GM23338 (cell line): ENCODE measurements at regions not wholly inside any gene's neighbourhood (a gene's known extent, or its start where the extent isn't known, plus 50 kb on each side); places are given as distances from the start of the nearest gene placed in this dataset.
A peak's percentile ranks its signal among the peaks of the same experiment; 100 is the strongest.

Experiments
- ATAC-seq: fragments of 200-7000 bp; cut with Tn5 transposase; 3 replicates; pipeline ENCODE4 v1.9.1; 2020
- DNase-seq: peaks from one replicate; pipeline ENCODE4 v3.0.0-alpha.2; 2015; ENCODE audit warnings: low spot score
- H2AFZ ChIP-seq: fragments of 200-600 bp; sonication (generic); 2 replicates; pipeline ENCODE4 v1.8.0; 2016; ENCODE audit warnings: antibody characterized with exemption, mild to moderate bottlenecking, moderate library complexity
- H3F3A ChIP-seq: fragments of 200-600 bp; sonication (generic); replicated peaks from 2 replicates; pipeline ENCODE4 v1.8.0; 2017; ENCODE audit warnings: antibody characterized with exemption, mixed run types, low read depth
- H3K27ac ChIP-seq: fragments of 200-600 bp; sonication (generic); 2 replicates; pipeline ENCODE4 v1.6.1; 2016; ENCODE audit warnings: low read depth
- H3K27me3 ChIP-seq: fragments of 200-600 bp; sonication (generic); 2 replicates; pipeline ENCODE4 v1.8.0; 2016; ENCODE audit warnings: mild to moderate bottlenecking, mixed run types, moderate library complexity; ENCODE audit not compliant: insufficient read depth
- H3K36me3 ChIP-seq: fragments of 200-600 bp; sonication (generic); 2 replicates; pipeline ENCODE4 v1.8.0; 2016; ENCODE audit warnings: mild to moderate bottlenecking; ENCODE audit not compliant: insufficient read depth
- H3K4me1 ChIP-seq: fragments of 200-600 bp; sonication (generic); 2 replicates; pipeline ENCODE4 v1.8.0; 2016; ENCODE audit warnings: mild to moderate bottlenecking, moderate library complexity; ENCODE audit not compliant: insufficient read depth
- H3K4me2 ChIP-seq: fragments of 200-600 bp; sonication (generic); 2 replicates; pipeline ENCODE4 v1.7.1; 2017; ENCODE audit warnings: mixed run types
- H3K4me3 ChIP-seq: fragments of 200-600 bp; sonication (generic); 2 replicates; pipeline ENCODE4 v1.6.1; 2016; ENCODE audit warnings: mixed run types
- H3K79me2 ChIP-seq: fragments of 200-600 bp; sonication (generic); replicated peaks from 2 replicates; pipeline ENCODE4 v1.8.0; 2017; ENCODE audit warnings: mild to moderate bottlenecking; ENCODE audit not compliant: insufficient read depth
- H3K9me2 ChIP-seq: fragments of 200-600 bp; sonication (generic); 2 replicates; pipeline ENCODE4 v1.8.0; 2017; ENCODE audit not compliant: insufficient read depth
- H4K20me1 ChIP-seq: fragments of 200-600 bp; sonication (generic); replicated peaks from 2 replicates; pipeline ENCODE4 v1.8.0; 2017; ENCODE audit warnings: mild to moderate bottlenecking; ENCODE audit not compliant: insufficient read depth
- H3K27ac Mint-ChIP-seq: 2 replicates; pipeline ENCODE4 v1.8.0; 2020; ENCODE audit warnings: inconsistent platforms, mild to moderate bottlenecking, moderate library complexity, mixed read lengths
- H3K27me3 Mint-ChIP-seq: 3 replicates; pipeline ENCODE4 v1.8.0; 2022; ENCODE audit warnings: low read depth, mild to moderate bottlenecking, moderate library complexity, mixed read lengths, inconsistent platforms; ENCODE audit not compliant: insufficient read depth, poor library complexity
- H3K36me3 Mint-ChIP-seq: 3 replicates; pipeline ENCODE4 v1.8.0; 2021; ENCODE audit warnings: low read depth, mild to moderate bottlenecking, inconsistent platforms, moderate library complexity, mixed read lengths
- H3K4me1 Mint-ChIP-seq: 3 replicates; pipeline ENCODE4 v1.8.0; 2020; ENCODE audit warnings: mild to moderate bottlenecking, inconsistent platforms, mixed read lengths
- H3K4me3 Mint-ChIP-seq: 3 replicates; pipeline ENCODE4 v1.8.0; 2021; ENCODE audit warnings: moderate library complexity, mild to moderate bottlenecking, inconsistent platforms, mixed read lengths
- H3K9me3 Mint-ChIP-seq: 3 replicates; pipeline ENCODE4 v1.8.0; 2020; ENCODE audit warnings: moderate library complexity, mild to moderate bottlenecking, inconsistent platforms, mixed read lengths
- EZH2 ChIP-seq: fragments of 200-600 bp; sonication (generic); IDR thresholded peaks from one replicate; pipeline ENCODE4 v1.8.0; 2017; ENCODE audit warnings: antibody characterized with exemption, mild to moderate bottlenecking, low read depth; ENCODE audit not compliant: unreplicated experiment
- EZH2phosphoT487 ChIP-seq: fragments of 200-600 bp; sonication (generic); IDR thresholded peaks from one replicate; pipeline ENCODE4 v1.8.1; 2018; ENCODE audit warnings: antibody characterized with exemption; ENCODE audit not compliant: unreplicated experiment
- REST ChIP-seq: IDR thresholded peaks from one replicate; pipeline ENCODE4 v1.6.1; 2018; ENCODE audit warnings: antibody characterized with exemption; ENCODE audit not compliant: unreplicated experiment
- ZNF114 ChIP-seq: fragments of 250-450 bp; sonication (Bioruptor Pico); IDR thresholded peaks from 2 replicates; pipeline ENCODE4 v1.5.0; 2020; ENCODE audit warnings: mild to moderate bottlenecking, moderate library complexity
- ZNF331 ChIP-seq: fragments of 250-450 bp; sonication (Bioruptor Pico); IDR thresholded peaks from 2 replicates; pipeline ENCODE4 v1.5.0; 2020; ENCODE audit warnings: low read depth, mild to moderate bottlenecking, moderate library complexity
- TF ChIP-seq, protein P1 (sequence below), 2 experiments: fragments of 200-600 bp in 1 of 2; sonication (generic) in 1 of 2; conservative IDR thresholded peaks; 2 replicates each; pipeline versions ENCODE4 v1.5.1 to v1.6.1; 2016 to 2017; ENCODE audit warnings: antibody characterized with exemption in 2 of 2, low read depth in 2 of 2, mild to moderate bottlenecking in 2 of 2, moderate library complexity in 1 of 2
- TF ChIP-seq, protein P2 (sequence below): IDR thresholded peaks from 2 replicates; pipeline ENCODE4 v1.6.1; 2016; ENCODE audit warnings: antibody characterized with exemption
- TF ChIP-seq, protein P3 (sequence below): fragments of 250-450 bp; sonication (Bioruptor Pico); IDR thresholded peaks from 2 replicates; pipeline ENCODE4 v1.5.0; 2020; ENCODE audit warnings: mild to moderate bottlenecking, moderate library complexity

- Histone ChIP-seq H2AFZ (no peak overlapping the region), H3K4me3 (no peak overlapping the region), H3K79me2 (no peaks in the 10 kb centered on the region), H3K4me1 (no peaks in the 10 kb centered on the region), H4K20me1 (no peaks in the 10 kb centered on the region), H3K9me2 (peaks cover 11% of the 10 kb centered on the region; the same call in 1 of the 2 replicates), H3K36me3 (no peaks in the 10 kb centered on the region), H3K27me3 (no peaks in the 10 kb centered on the region), H3K27ac (no peak overlapping the region), H3F3A (no peaks in the 10 kb centered on the region), H3K4me2 (no peak overlapping the region)
- no peak for DNase-seq
- Mint-ChIP-seq H3K36me3 (peaks cover 18% of the 10 kb centered on the region), H3K27me3 (no peaks in the 10 kb centered on the region), H3K9me3 (peaks cover 19% of the 10 kb centered on the region), H3K4me1 (no peaks in the 10 kb centered on the region), H3K27ac (no peak overlapping the region), H3K4me3 (no peak overlapping the region)
- ATAC-seq, result no peak
- TF ChIP-seq EZH2phosphoT487, result no peak
- TF ChIP-seq, protein P1, sequence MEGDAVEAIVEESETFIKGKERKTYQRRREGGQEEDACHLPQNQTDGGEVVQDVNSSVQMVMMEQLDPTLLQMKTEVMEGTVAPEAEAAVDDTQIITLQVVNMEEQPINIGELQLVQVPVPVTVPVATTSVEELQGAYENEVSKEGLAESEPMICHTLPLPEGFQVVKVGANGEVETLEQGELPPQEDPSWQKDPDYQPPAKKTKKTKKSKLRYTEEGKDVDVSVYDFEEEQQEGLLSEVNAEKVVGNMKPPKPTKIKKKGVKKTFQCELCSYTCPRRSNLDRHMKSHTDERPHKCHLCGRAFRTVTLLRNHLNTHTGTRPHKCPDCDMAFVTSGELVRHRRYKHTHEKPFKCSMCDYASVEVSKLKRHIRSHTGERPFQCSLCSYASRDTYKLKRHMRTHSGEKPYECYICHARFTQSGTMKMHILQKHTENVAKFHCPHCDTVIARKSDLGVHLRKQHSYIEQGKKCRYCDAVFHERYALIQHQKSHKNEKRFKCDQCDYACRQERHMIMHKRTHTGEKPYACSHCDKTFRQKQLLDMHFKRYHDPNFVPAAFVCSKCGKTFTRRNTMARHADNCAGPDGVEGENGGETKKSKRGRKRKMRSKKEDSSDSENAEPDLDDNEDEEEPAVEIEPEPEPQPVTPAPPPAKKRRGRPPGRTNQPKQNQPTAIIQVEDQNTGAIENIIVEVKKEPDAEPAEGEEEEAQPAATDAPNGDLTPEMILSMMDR (conservative IDR thresholded peaks at IDR 0.05; ENCODE audit: low read depth in 2 of 2), result no peak
- TF ChIP-seq EZH2, result no peak
- no peak for TF ChIP-seq ZNF114 (CRISPR knock-in tag)
- TF ChIP-seq REST, result no peak
- TF ChIP-seq, protein P2, sequence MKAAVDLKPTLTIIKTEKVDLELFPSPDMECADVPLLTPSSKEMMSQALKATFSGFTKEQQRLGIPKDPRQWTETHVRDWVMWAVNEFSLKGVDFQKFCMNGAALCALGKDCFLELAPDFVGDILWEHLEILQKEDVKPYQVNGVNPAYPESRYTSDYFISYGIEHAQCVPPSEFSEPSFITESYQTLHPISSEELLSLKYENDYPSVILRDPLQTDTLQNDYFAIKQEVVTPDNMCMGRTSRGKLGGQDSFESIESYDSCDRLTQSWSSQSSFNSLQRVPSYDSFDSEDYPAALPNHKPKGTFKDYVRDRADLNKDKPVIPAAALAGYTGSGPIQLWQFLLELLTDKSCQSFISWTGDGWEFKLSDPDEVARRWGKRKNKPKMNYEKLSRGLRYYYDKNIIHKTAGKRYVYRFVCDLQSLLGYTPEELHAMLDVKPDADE, result no peak
- TF ChIP-seq ZNF331, result no peak
These were observed 256.8 kb upstream of the GRAMD2B start for GRCh38 chr5:126166368-126166767.

- no peaks in the 10 kb centered on the region for H3K27me3 ChIP-seq
- H3K9me2 ChIP-seq, result peaks cover 22% of the 10 kb centered on the region; the same call in 1 of the 2 replicates
- Mint-ChIP-seq H3K27ac (no peak overlapping the region), H3K27me3 (no peaks in the 10 kb centered on the region), H3K9me3 (peaks cover 22% of the 10 kb centered on the region), H3K4me3 (no peak overlapping the region), H3K36me3 (peaks cover 18% of the 10 kb centered on the region), H3K4me1 (no peaks in the 10 kb centered on the region; the same call in 2 of the 3 replicates)
- no peak for ATAC-seq
- no peak overlapping the region for H3K4me2 ChIP-seq
- no peak for DNase-seq
- H3K79me2 ChIP-seq, result no peaks in the 10 kb centered on the region
- no peaks in the 10 kb centered on the region for H3K4me1 ChIP-seq
- no peak overlapping the region for H3K27ac ChIP-seq
- no peak overlapping the region for H3K4me3 ChIP-seq
- no peaks in the 10 kb centered on the region for H3F3A ChIP-seq
- H2AFZ ChIP-seq, result peak overlapping the region; percentile 30; the same call in 1 of the 2 replicates
- H4K20me1 ChIP-seq, result no peaks in the 10 kb centered on the region
- H3K36me3 ChIP-seq, result no peaks in the 10 kb centered on the region
- TF ChIP-seq, protein P3, sequence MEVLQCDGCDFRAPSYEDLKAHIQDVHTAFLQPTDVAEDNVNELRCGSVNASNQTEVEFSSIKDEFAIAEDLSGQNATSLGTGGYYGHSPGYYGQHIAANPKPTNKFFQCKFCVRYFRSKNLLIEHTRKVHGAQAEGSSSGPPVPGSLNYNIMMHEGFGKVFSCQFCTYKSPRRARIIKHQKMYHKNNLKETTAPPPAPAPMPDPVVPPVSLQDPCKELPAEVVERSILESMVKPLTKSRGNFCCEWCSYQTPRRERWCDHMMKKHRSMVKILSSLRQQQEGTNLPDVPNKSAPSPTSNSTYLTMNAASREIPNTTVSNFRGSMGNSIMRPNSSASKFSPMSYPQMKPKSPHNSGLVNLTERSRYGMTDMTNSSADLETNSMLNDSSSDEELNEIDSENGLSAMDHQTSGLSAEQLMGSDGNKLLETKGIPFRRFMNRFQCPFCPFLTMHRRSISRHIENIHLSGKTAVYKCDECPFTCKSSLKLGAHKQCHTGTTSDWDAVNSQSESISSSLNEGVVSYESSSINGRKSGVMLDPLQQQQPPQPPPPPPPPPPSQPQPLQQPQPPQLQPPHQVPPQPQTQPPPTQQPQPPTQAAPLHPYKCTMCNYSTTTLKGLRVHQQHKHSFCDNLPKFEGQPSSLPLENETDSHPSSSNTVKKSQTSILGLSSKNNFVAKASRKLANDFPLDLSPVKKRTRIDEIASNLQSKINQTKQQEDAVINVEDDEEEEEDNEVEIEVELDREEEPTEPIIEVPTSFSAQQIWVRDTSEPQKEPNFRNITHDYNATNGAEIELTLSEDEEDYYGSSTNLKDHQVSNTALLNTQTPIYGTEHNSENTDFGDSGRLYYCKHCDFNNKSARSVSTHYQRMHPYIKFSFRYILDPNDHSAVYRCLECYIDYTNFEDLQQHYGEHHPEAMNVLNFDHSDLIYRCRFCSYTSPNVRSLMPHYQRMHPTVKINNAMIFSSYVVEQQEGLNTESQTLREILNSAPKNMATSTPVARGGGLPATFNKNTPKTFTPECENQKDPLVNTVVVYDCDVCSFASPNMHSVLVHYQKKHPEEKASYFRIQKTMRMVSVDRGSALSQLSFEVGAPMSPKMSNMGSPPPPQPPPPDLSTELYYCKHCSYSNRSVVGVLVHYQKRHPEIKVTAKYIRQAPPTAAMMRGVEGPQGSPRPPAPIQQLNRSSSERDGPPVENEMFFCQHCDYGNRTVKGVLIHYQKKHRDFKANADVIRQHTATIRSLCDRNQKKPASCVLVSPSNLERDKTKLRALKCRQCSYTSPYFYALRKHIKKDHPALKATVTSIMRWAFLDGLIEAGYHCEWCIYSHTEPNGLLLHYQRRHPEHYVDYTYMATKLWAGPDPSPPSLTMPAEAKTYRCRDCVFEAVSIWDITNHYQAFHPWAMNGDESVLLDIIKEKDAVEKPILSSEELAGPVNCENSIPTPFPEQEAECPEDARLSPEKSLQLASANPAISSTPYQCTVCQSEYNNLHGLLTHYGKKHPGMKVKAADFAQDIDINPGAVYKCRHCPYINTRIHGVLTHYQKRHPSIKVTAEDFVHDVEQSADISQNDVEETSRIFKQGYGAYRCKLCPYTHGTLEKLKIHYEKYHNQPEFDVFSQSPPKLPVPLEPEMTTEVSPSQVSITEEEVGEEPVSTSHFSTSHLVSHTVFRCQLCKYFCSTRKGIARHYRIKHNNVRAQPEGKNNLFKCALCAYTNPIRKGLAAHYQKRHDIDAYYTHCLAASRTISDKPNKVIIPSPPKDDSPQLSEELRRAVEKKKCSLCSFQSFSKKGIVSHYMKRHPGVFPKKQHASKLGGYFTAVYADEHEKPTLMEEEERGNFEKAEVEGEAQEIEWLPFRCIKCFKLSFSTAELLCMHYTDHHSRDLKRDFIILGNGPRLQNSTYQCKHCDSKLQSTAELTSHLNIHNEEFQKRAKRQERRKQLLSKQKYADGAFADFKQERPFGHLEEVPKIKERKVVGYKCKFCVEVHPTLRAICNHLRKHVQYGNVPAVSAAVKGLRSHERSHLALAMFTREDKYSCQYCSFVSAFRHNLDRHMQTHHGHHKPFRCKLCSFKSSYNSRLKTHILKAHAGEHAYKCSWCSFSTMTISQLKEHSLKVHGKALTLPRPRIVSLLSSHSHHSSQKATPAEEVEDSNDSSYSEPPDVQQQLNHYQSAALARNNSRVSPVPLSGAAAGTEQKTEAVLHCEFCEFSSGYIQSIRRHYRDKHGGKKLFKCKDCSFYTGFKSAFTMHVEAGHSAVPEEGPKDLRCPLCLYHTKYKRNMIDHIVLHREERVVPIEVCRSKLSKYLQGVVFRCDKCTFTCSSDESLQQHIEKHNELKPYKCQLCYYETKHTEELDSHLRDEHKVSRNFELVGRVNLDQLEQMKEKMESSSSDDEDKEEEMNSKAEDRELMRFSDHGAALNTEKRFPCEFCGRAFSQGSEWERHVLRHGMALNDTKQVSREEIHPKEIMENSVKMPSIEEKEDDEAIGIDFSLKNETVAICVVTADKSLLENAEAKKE (CRISPR knock-in tag), result no peak
- TF ChIP-seq, protein P2, result no peak
These were observed 254.4 kb upstream of the GRAMD2B start for GRCh38 chr5:126168785-126169184.
